Hippocampal formation (tissue), 2 donors: ENCODE measurements at regions not wholly inside any gene's neighbourhood (a gene's known extent, or its start where the extent isn't known, plus 50 kb on each side); places are given as distances from the start of the nearest gene placed in this dataset.

Experiments used
- DNase-seq, 2 donors: peaks; one replicate each; lab custom pipeline; 2025; lab: John Stamatoyannopoulos, UW

- no peak for DNase-seq
Observed at GRCh38 chr12:81811061-81811777, 52.1 kb upstream of the PPFIA2 start.

GRCh38 chr12:81809829-81810595 is 50.9 kb upstream of the PPFIA2 start:
- DNase-seq: no peak

- DNase-seq: no peak
Observed at GRCh38 chr12:81809113-81809777, 50.1 kb upstream of the PPFIA2 start.
